ENCODE measurements at regions not wholly inside any gene's neighbourhood (a gene's known extent, or its start where the extent isn't known, plus 50 kb on each side); places are given as distances from the start of the nearest gene placed in this dataset.

DNA sequence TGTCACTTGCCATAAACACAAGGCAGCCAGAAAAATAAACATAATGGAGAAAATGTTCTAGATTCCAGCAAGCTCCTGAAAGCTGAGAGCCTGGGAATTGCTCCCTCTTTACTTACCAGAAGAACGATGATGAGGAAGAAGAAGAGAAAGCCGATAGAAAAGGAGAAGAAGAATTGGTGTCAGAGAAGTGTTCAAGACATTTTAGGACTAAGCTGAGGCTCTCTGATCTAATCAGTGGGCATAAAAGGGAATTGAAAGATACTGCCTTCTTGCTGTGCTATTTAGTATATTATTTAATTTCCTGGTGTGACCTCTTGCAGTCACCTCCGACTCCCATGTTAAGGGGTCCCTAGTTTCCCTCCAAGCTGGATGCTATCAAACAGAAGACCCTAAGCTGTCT, 316.6 kb upstream of the JARID2 start:
- POLR2A ChIA-PET: no interaction called here
- CTCF ChIA-PET: no interaction called here
- intact Hi-C loops (cut with micrococcal nuclease): no loop called here
- Mint-ChIP-seq H3K4me1 (ENCODE audit: low read depth) (peaks cover 3% of the 10 kb centered on the region), H3K27me3 (no peaks in the 10 kb centered on the region), H3K4me3 (no peak overlapping the region), H3K9me3 (no peaks in the 10 kb centered on the region), H3K36me3 (ENCODE audit: low read depth) (no peaks in the 10 kb centered on the region), H3K27ac (no peak overlapping the region)
- TF ChIP-seq, protein P1, sequence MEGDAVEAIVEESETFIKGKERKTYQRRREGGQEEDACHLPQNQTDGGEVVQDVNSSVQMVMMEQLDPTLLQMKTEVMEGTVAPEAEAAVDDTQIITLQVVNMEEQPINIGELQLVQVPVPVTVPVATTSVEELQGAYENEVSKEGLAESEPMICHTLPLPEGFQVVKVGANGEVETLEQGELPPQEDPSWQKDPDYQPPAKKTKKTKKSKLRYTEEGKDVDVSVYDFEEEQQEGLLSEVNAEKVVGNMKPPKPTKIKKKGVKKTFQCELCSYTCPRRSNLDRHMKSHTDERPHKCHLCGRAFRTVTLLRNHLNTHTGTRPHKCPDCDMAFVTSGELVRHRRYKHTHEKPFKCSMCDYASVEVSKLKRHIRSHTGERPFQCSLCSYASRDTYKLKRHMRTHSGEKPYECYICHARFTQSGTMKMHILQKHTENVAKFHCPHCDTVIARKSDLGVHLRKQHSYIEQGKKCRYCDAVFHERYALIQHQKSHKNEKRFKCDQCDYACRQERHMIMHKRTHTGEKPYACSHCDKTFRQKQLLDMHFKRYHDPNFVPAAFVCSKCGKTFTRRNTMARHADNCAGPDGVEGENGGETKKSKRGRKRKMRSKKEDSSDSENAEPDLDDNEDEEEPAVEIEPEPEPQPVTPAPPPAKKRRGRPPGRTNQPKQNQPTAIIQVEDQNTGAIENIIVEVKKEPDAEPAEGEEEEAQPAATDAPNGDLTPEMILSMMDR (IDR thresholded peaks at IDR 0.05): no peak
- no peak for ATAC-seq
- DNase-seq: no peak

DNA sequence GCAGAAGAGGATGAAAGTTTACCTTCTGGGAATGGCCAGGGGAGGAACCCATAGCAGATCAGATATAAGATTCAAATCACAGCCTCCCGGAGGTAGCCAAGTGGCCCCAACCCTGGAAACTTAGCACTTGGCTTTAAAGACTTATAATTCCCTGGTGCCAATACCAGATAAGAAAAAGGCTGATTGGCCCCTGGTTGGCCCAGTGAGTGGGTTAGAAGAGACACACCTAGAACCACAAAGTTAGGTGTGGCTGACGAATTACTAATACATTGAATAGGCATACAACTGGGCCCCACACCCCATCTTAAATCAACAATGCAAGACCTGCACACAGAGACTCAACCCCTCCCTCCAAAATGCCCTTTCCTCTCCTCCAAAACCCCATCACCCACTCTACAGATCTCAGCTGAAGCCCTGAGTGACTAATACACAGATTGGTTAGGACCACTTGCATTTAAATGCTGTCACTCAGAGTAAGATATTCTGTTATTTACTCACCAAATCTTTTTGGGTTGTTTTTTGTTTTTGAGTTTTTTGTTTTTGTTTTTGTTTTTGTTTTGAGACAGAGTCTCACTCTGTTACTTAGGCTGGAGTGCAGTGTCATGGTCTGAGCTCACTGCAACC, 315.4 kb upstream of the JARID2 start:
- Mint-ChIP-seq H3K27ac (no peak overlapping the region), H3K4me1 (ENCODE audit: low read depth) (peaks cover 3% of the 10 kb centered on the region), H3K36me3 (ENCODE audit: low read depth) (no peaks in the 10 kb centered on the region), H3K4me3 (no peak overlapping the region), H3K9me3 (no peaks in the 10 kb centered on the region), H3K27me3 (no peaks in the 10 kb centered on the region)
- ChIA-PET CTCF (no interaction called here), POLR2A (no interaction called here)
- intact Hi-C loops (cut with micrococcal nuclease): no loop called here
- TF ChIP-seq, protein P1 (IDR thresholded peaks at IDR 0.05): no peak
- no peak for DNase-seq
- ATAC-seq: peak; percentile 34

GRCh38 chr6:14932485-14933182, 313.2 kb upstream of the JARID2 start:
- POLR2A ChIA-PET: interaction anchor here (0.5 kb wide), 1 partner anchor 253 kb away, joined by 3 read pairs; no protein-coding TSS in a partner anchor

DNA sequence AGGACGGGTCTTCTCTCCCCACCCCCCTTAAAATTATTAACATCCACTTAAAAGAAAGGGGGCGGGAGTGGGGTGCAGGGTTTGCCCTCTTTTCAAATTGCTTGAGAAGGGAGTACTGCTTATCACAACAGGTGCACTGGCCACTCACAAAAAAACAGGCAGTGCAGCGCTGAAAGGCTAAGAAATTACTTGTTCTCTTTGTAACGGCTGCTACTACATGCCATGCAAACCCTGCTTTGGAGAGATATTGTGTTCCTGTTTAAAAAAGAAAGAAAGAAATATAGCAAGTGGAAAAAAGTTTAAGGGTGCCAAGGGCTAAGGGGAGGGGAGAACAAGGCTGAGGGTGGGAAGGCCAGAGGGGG, 312.7 kb upstream of the JARID2 start:
- POLR2A ChIA-PET: no interaction called here
- CTCF ChIA-PET: no interaction called here
- Mint-ChIP-seq H3K36me3 (ENCODE audit: low read depth) (no peaks in the 10 kb centered on the region), H3K4me3 (no peak overlapping the region), H3K9me3 (no peaks in the 10 kb centered on the region), H3K4me1 (ENCODE audit: low read depth) (peaks cover 3% of the 10 kb centered on the region), H3K27ac (no peak overlapping the region), H3K27me3 (no peaks in the 10 kb centered on the region)
- TF ChIP-seq, protein P1 (IDR thresholded peaks at IDR 0.05): no peak
- intact Hi-C loops (cut with micrococcal nuclease): no loop called here
- ATAC-seq: no peak
- no peak for DNase-seq

More at GRCh38 chr6:14932485-14933182, 313.2 kb upstream of the JARID2 start:
- TF ChIP-seq, protein P1 (IDR thresholded peaks at IDR 0.05): no peak
- no peak overlapping the region for H3K4me3 Mint-ChIP-seq
- H3K36me3 Mint-ChIP-seq (ENCODE audit: low read depth): no peaks in the 10 kb centered on the region
- CTCF ChIA-PET: no interaction called here
- H3K27ac Mint-ChIP-seq: no peak overlapping the region
- H3K4me1 Mint-ChIP-seq (ENCODE audit: low read depth): peaks cover 3% of the 10 kb centered on the region
- DNase-seq (no peak), ATAC-seq (no peak)
- H3K9me3 Mint-ChIP-seq: no peaks in the 10 kb centered on the region
- intact Hi-C loops (cut with micrococcal nuclease): no loop called here
- H3K27me3 Mint-ChIP-seq: no peaks in the 10 kb centered on the region

DNA sequence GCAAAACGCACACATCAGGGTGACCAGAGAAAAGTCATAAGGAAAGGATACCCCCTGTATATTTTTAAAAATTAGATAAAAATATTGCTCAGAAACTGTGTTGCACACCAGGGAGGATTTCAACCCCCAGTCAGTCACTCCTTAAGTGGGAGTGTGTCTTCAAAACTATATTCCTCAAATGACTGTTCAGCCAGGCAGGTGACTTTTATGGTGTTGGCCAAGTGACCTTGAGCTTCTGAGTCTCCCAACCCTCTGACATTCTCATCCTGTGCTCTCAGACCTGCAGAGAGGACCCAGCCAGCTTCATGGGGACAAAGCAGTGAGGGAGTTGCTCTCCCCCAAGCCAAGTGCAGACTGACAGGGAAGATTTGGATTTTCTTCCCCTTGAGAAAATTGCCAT, 311.9 kb upstream of the JARID2 start:
- intact Hi-C loops (cut with micrococcal nuclease): no loop called here
- Mint-ChIP-seq H3K9me3 (no peaks in the 10 kb centered on the region), H3K27me3 (no peaks in the 10 kb centered on the region), H3K27ac (no peak overlapping the region), H3K36me3 (ENCODE audit: low read depth) (no peaks in the 10 kb centered on the region), H3K4me3 (no peak overlapping the region), H3K4me1 (ENCODE audit: low read depth) (peaks cover 3% of the 10 kb centered on the region)
- CTCF ChIA-PET: no interaction called here
- DNase-seq (no peak), ATAC-seq (no peak)
- TF ChIP-seq, protein P1 (IDR thresholded peaks at IDR 0.05): no peak
- POLR2A ChIA-PET: interaction anchor here (1.8 kb wide), 1 partner anchor 11 kb away, joined by 4 read pairs; no protein-coding TSS in a partner anchor
